H54 (cell line): ENCODE measurements at regions not wholly inside any gene's neighbourhood (a gene's known extent, or its start where the extent isn't known, plus 50 kb on each side); places are given as distances from the start of the nearest gene placed in this dataset.

Experiments
- DNase-seq: peaks from one replicate; pipeline ENCODE4 v3.0.0; 2011; ENCODE audit warnings: low spot score, mixed read lengths; ENCODE audit not compliant: insufficient read length
- FAIRE-seq: peaks from 3 replicates; lab custom pipeline; 2011; peaks lifted over from hg19 to GRCh38; lab: Jason Lieb, UNC
- POLR2A ChIP-seq: IDR thresholded peaks from 2 replicates; pipeline ENCODE4 v1.6.1; 2011; ENCODE audit warnings: low read depth, mild to moderate bottlenecking, low read length

GRCh38 chr11:109597336-109597735 lies 175.3 kb downstream of the C11orf87 start:
- TF ChIP-seq POLR2A, result no peak
- FAIRE-seq (no peak), DNase-seq (no peak)

- FAIRE-seq, result no peak
- DNase-seq, result no peak
- TF ChIP-seq POLR2A, result no peak
Observed at GRCh38 chr11:109604481-109605400, 182.8 kb downstream of the C11orf87 start.

- no peak for FAIRE-seq
- DNase-seq, result no peak
- TF ChIP-seq POLR2A, result no peak
Observed at GRCh38 chr11:109606256-109606655, 184.3 kb downstream of the C11orf87 start.

- DNase-seq, result no peak
- FAIRE-seq, result no peak
Observed at GRCh38 chr11:109609454-109610185, 187.6 kb downstream of the C11orf87 start.

GRCh38 chr11:109612496-109612895 lies 190.5 kb downstream of the C11orf87 start:
- DNase-seq (no peak), FAIRE-seq (no peak)
- TF ChIP-seq POLR2A, result no peak

More at GRCh38 chr11:109609454-109610185, 187.6 kb downstream of the C11orf87 start:
- no peak for TF ChIP-seq POLR2A

- TF ChIP-seq POLR2A, result no peak
- FAIRE-seq (no peak), DNase-seq (no peak)
Observed at GRCh38 chr11:109619498-109619897, 197.5 kb downstream of the C11orf87 start.

GRCh38 chr11:109629734-109630133 lies 207.7 kb downstream of the C11orf87 start:
- DNase-seq (no peak), FAIRE-seq (no peak)
- no peak for TF ChIP-seq POLR2A

- FAIRE-seq (no peak), DNase-seq (no peak)
Observed at GRCh38 chr11:109641549-109641948, 219.6 kb downstream of the C11orf87 start.

GRCh38 chr11:109644152-109644551 lies 222.2 kb downstream of the C11orf87 start:
- no peak for TF ChIP-seq POLR2A
- DNase-seq (no peak), FAIRE-seq (no peak)

More at GRCh38 chr11:109641549-109641948, 219.6 kb downstream of the C11orf87 start:
- TF ChIP-seq POLR2A, result no peak

GRCh38 chr11:109648804-109649203 lies 226.8 kb downstream of the C11orf87 start:
- FAIRE-seq (no peak), DNase-seq (no peak)
- no peak for TF ChIP-seq POLR2A

- TF ChIP-seq POLR2A, result no peak
- FAIRE-seq (no peak), DNase-seq (no peak)
Observed at GRCh38 chr11:109654091-109654490, 232.1 kb downstream of the C11orf87 start.

GRCh38 chr11:109658190-109658589 lies 236.2 kb downstream of the C11orf87 start:
- FAIRE-seq (no peak), DNase-seq (no peak)
- TF ChIP-seq POLR2A, result no peak

GRCh38 chr11:109667719-109668118 lies 245.7 kb downstream of the C11orf87 start:
- DNase-seq (no peak), FAIRE-seq (no peak)
- no peak for TF ChIP-seq POLR2A

- FAIRE-seq (no peak), DNase-seq (no peak)
- TF ChIP-seq POLR2A, result no peak
Observed at GRCh38 chr11:109668973-109669634, 247.1 kb downstream of the C11orf87 start.
